H9 (cell line): ENCODE measurements at regions not wholly inside any gene's neighbourhood (a gene's known extent, or its start where the extent isn't known, plus 50 kb on each side); places are given as distances from the start of the nearest gene placed in this dataset.

ENCODE experiments used
- DNase-seq: peaks from one replicate; pipeline ENCODE4 v3.0.0-alpha.2; 2017
- H2AFZ ChIP-seq: one replicate; pipeline ENCODE4 v1.6.1; 2013; ENCODE audit warnings: mild to moderate bottlenecking, low read length, control low read depth, moderate library complexity
- H2AK5ac ChIP-seq: 2 replicates; pipeline ENCODE4 v1.6.1; 2013; ENCODE audit warnings: low read length, control low read depth, mixed read lengths; ENCODE audit not compliant: insufficient read length
- H2BK120ac ChIP-seq: one replicate; pipeline ENCODE4 v1.6.1; 2013; ENCODE audit warnings: low read depth, mild to moderate bottlenecking, low read length, control low read depth, inconsistent platforms; ENCODE audit not compliant: poor library complexity, severe bottlenecking
- H2BK12ac ChIP-seq: 2 replicates; pipeline ENCODE4 v1.6.1; 2013; ENCODE audit warnings: low read length, control low read depth, mixed read lengths, low read depth; ENCODE audit not compliant: insufficient read length
- H2BK15ac ChIP-seq: 2 replicates; pipeline ENCODE4 v1.6.1; 2013; ENCODE audit warnings: low read depth, low read length, control low read depth
- H2BK20ac ChIP-seq: one replicate; pipeline ENCODE4 v1.6.1; 2013; ENCODE audit warnings: low read depth, mild to moderate bottlenecking, low read length, control low read depth, inconsistent platforms; ENCODE audit not compliant: poor library complexity, severe bottlenecking
- H2BK5ac ChIP-seq: 2 replicates; pipeline ENCODE4 v1.6.1; 2013; ENCODE audit warnings: low read length, control low read depth, mixed read lengths; ENCODE audit not compliant: insufficient read length
- H3K14ac ChIP-seq: 2 replicates; pipeline ENCODE4 v1.6.1; 2013; ENCODE audit warnings: low read length, control low read depth; ENCODE audit not compliant: insufficient read depth
- H3K18ac ChIP-seq: 2 replicates; pipeline ENCODE4 v1.6.1; 2013; ENCODE audit warnings: low read depth, mild to moderate bottlenecking, mixed read lengths, low read length, control low read depth; ENCODE audit not compliant: insufficient read length
- H3K23ac ChIP-seq: 2 replicates; pipeline ENCODE4 v1.6.1; 2013; ENCODE audit warnings: low read length, control low read depth, mixed read lengths, low read depth; ENCODE audit not compliant: insufficient read length
- H3K23me2 ChIP-seq: 2 replicates; pipeline ENCODE4 v1.6.1; 2013; ENCODE audit warnings: low read depth, mild to moderate bottlenecking, mixed read lengths, low read length, control low read depth; ENCODE audit not compliant: insufficient read length, poor library complexity, severe bottlenecking
- H3K27ac ChIP-seq: 2 replicates; pipeline ENCODE4 v1.5.1; 2013; ENCODE audit warnings: low read length, control low read depth, mixed read lengths, low read depth; ENCODE audit not compliant: insufficient read length
- H3K27me3 ChIP-seq: 2 replicates; pipeline ENCODE4 v1.6.1; 2013; ENCODE audit warnings: low read length, control low read depth, inconsistent platforms; ENCODE audit not compliant: insufficient read depth
- H3K4ac ChIP-seq: 2 replicates; pipeline ENCODE4 v1.6.1; 2013; ENCODE audit warnings: low read depth, mild to moderate bottlenecking, control low read depth, inconsistent platforms, low read length, moderate library complexity
- H3K4me1 ChIP-seq: 2 replicates; pipeline ENCODE4 v1.6.1; 2013; ENCODE audit warnings: low read length, control low read depth, inconsistent platforms; ENCODE audit not compliant: insufficient read depth
- H3K4me2 ChIP-seq: 2 replicates; pipeline ENCODE4 v1.6.1; 2013; ENCODE audit warnings: low read length, control low read depth, mixed read lengths; ENCODE audit not compliant: insufficient read length, insufficient read depth
- H3K56ac ChIP-seq: 2 replicates; pipeline ENCODE4 v1.6.1; 2013; ENCODE audit warnings: low read depth, mild to moderate bottlenecking, mixed read lengths, low read length, control low read depth; ENCODE audit not compliant: insufficient read length
- H3K79me1 ChIP-seq: 2 replicates; pipeline ENCODE4 v1.6.1; 2013; ENCODE audit warnings: low read depth, mild to moderate bottlenecking, moderate library complexity, low read length, control low read depth, inconsistent platforms; ENCODE audit not compliant: insufficient read depth, poor library complexity, severe bottlenecking
- H3K79me2 ChIP-seq: 2 replicates; pipeline ENCODE4 v1.6.1; 2013; ENCODE audit warnings: low read length, control low read depth, inconsistent platforms; ENCODE audit not compliant: insufficient read depth
- H3K9ac ChIP-seq: 2 replicates; pipeline ENCODE4 v1.6.1; 2013; ENCODE audit warnings: low read length, control low read depth, mixed read lengths; ENCODE audit not compliant: insufficient read length; ENCODE audit errors: extremely low read depth
- H3K9me3 ChIP-seq: one replicate; pipeline ENCODE4 v1.6.1; 2013; ENCODE audit warnings: low read depth, low read length, inconsistent platforms; ENCODE audit not compliant: control insufficient read depth
- H3T11ph ChIP-seq: one replicate; pipeline ENCODE4 v1.6.1; 2013; ENCODE audit warnings: mild to moderate bottlenecking, low read length, control low read depth, inconsistent platforms
- H4K20me1 ChIP-seq: one replicate; pipeline ENCODE4 v1.6.1; 2013; ENCODE audit not compliant: control insufficient read depth, insufficient read length, insufficient read depth
- H4K5ac ChIP-seq: 2 replicates; pipeline ENCODE4 v1.6.1; 2013; ENCODE audit warnings: low read depth, mild to moderate bottlenecking, mixed read lengths, low read length, control low read depth; ENCODE audit not compliant: insufficient read length
- H4K8ac ChIP-seq: replicated peaks from 2 replicates; pipeline ENCODE4 v1.6.1; 2013; ENCODE audit warnings: low read length, control low read depth, mixed read lengths, low read depth; ENCODE audit not compliant: insufficient read length
- H4K91ac ChIP-seq: 2 replicates; pipeline ENCODE4 v1.6.1; 2013; ENCODE audit warnings: low read depth, mild to moderate bottlenecking, moderate library complexity, mixed read lengths, low read length, control low read depth; ENCODE audit not compliant: insufficient read length
- H3K27ac Mint-ChIP-seq, 3 experiments: 2 replicates in 2 of 3; 3 replicates in 1 of 3; pipeline ENCODE4 v1.8.0; 2020 to 2021; ENCODE audit warnings: mixed read lengths in 3 of 3, mild to moderate bottlenecking in 1 of 3, moderate library complexity in 1 of 3
- H3K27me3 Mint-ChIP-seq: 2 replicates; pipeline ENCODE4 v1.8.0; 2021; ENCODE audit warnings: low read depth, mild to moderate bottlenecking, moderate library complexity, mixed read lengths
- H3K36me3 Mint-ChIP-seq, 3 experiments: 2 replicates in 2 of 3; 3 replicates in 1 of 3; pipeline ENCODE4 v1.8.0; 2020 to 2021; ENCODE audit warnings: low read depth in 3 of 3, mixed read lengths in 3 of 3; ENCODE audit not compliant: insufficient read depth in 1 of 3
- H3K4me1 Mint-ChIP-seq, 2 experiments: 2 replicates each; pipeline ENCODE4 v1.8.0; 2020; ENCODE audit warnings: mixed read lengths in 2 of 2
- H3K4me3 Mint-ChIP-seq, 2 experiments: 2 replicates in 1 of 2; 3 replicates in 1 of 2; pipeline ENCODE4 v1.8.0; 2020 to 2021; ENCODE audit warnings: mild to moderate bottlenecking in 2 of 2, mixed read lengths in 2 of 2, moderate library complexity in 1 of 2
- H3K9me3 Mint-ChIP-seq, 2 experiments: 2 replicates in 1 of 2; 3 replicates in 1 of 2; pipeline ENCODE4 v1.8.0; 2020; ENCODE audit warnings: mild to moderate bottlenecking in 2 of 2, mixed read lengths in 2 of 2, moderate library complexity in 1 of 2
- CTCF ChIP-seq: fragments of 200-600 bp; sonication (generic); conservative IDR thresholded peaks from 3 replicates; pipeline ENCODE4 v1.8.0; 2021; ENCODE audit warnings: antibody characterized with exemption, mild to moderate bottlenecking
- WGBS: extraction: QIAGEN DNeasy Blood & Tissue Kit; methylation state at CpG from one replicate; pipeline ENCODE4 v1.1.7; 2013; ENCODE audit warnings: missing lambda C conversion rate, low lambda C conversion rate, mixed read lengths; ENCODE audit not compliant: insufficient read length; ENCODE audit errors: extremely low coverage; 5-methylcytosine and 5-hydroxymethylcytosine counted together

GRCh38 chr1:194078765-194079164 lies 892.4 kb upstream of the B3GALT2 start:
- no CpG with 5 or more reads among the region's 1 CpG for WGBS
- no peak overlapping the region for H3K14ac ChIP-seq
- H3K23me2 ChIP-seq: no peaks in the 10 kb centered on the region
- H3K56ac ChIP-seq: no peak overlapping the region
- H3K27ac Mint-ChIP-seq: no peak overlapping the region
- H3K36me3 Mint-ChIP-seq: no peaks in the 10 kb centered on the region
- peaks cover 0 to 3% of the 10 kb centered on the region in 2 experiments; a peak in 1 of 5 replicates for H3K9me3 Mint-ChIP-seq
- no peak overlapping the region for H2AK5ac ChIP-seq
- H3K79me1 ChIP-seq: no peaks in the 10 kb centered on the region
- H3K27me3 ChIP-seq: no peaks in the 10 kb centered on the region
- H3K4me3 Mint-ChIP-seq: no peak overlapping the region
- H2BK15ac ChIP-seq: no peak overlapping the region
- H3T11ph ChIP-seq: no peak overlapping the region
- H4K91ac ChIP-seq: no peak overlapping the region
- H3K27ac ChIP-seq: no peak overlapping the region
- H4K8ac ChIP-seq: no peak overlapping the region
- H2AFZ ChIP-seq: no peak overlapping the region
- no peaks in the 10 kb centered on the region for H3K9me3 ChIP-seq
- peaks cover 0 to 7% of the 10 kb centered on the region in 2 experiments; a peak in 2 of 4 replicates for H3K4me1 Mint-ChIP-seq
- no peaks in the 10 kb centered on the region for H3K79me2 ChIP-seq
- H3K4me2 ChIP-seq: no peak overlapping the region
- H2BK120ac ChIP-seq: no peak overlapping the region
- no peaks in the 10 kb centered on the region for H3K4me1 ChIP-seq
- H2BK12ac ChIP-seq: no peak overlapping the region
- no peak overlapping the region for H4K5ac ChIP-seq
- H3K27me3 Mint-ChIP-seq: no peaks in the 10 kb centered on the region
- H3K18ac ChIP-seq: no peak overlapping the region
- no peak overlapping the region for H3K4ac ChIP-seq
- no peaks in the 10 kb centered on the region for H4K20me1 ChIP-seq
- no peak overlapping the region for H2BK20ac ChIP-seq
- no peak overlapping the region for H3K9ac ChIP-seq
- no peak for TF ChIP-seq CTCF
- no peak overlapping the region for H2BK5ac ChIP-seq
- DNase-seq: no peak
- H3K23ac ChIP-seq: no peak overlapping the region
